Peyer's patch (tissue), 4 donors: ENCODE measurements at regions not wholly inside any gene's neighbourhood (a gene's known extent, or its start where the extent isn't known, plus 50 kb on each side); places are given as distances from the start of the nearest gene placed in this dataset.

Experiments used
- POLR2A ChIP-seq, 2 donors: fragments of 450-650 bp; IDR thresholded peaks; one replicate each; pipeline ENCODE4 v1.5.1; 2017; ENCODE audit warnings: antibody characterized with exemption in 2 of 2, mild to moderate bottlenecking in 2 of 2, moderate library complexity in 2 of 2
- TF ChIP-seq, protein P1 (sequence below), 6 experiments: fragments of 450-650 bp in 4 of 6; fragments of 200-600 bp in 2 of 6; sonication (generic) in 1 of 6; IDR thresholded peaks; one replicate each; pipeline ENCODE4 v1.5.1; 2017 to 2019; ENCODE audit warnings: antibody characterized with exemption in 6 of 6, mild to moderate bottlenecking in 3 of 6, moderate library complexity in 1 of 6

DNA sequence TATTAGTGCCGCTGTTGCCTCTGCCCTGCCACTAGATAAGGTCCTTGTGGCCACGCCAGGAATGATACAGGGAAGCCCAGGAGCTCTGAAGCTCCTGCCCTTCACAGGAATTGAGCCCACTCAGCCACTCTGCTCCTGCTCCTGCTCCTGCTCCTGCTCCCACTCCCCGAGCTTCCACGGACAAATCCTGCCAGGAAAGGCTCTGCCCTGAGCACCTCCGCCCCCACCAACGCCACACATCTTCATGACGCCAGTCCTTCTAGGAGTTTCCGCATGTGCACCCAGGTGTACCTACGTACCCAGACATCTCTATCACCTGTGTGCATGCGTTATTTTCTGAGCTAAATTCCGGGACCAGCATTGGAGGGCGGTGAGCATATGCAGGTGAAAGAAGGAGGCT is 369.1 kb downstream of the C16orf95 start:
- TF ChIP-seq POLR2A (IDR thresholded peaks at IDR 0.05): no peak
- TF ChIP-seq, protein P1, sequence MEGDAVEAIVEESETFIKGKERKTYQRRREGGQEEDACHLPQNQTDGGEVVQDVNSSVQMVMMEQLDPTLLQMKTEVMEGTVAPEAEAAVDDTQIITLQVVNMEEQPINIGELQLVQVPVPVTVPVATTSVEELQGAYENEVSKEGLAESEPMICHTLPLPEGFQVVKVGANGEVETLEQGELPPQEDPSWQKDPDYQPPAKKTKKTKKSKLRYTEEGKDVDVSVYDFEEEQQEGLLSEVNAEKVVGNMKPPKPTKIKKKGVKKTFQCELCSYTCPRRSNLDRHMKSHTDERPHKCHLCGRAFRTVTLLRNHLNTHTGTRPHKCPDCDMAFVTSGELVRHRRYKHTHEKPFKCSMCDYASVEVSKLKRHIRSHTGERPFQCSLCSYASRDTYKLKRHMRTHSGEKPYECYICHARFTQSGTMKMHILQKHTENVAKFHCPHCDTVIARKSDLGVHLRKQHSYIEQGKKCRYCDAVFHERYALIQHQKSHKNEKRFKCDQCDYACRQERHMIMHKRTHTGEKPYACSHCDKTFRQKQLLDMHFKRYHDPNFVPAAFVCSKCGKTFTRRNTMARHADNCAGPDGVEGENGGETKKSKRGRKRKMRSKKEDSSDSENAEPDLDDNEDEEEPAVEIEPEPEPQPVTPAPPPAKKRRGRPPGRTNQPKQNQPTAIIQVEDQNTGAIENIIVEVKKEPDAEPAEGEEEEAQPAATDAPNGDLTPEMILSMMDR (IDR thresholded peaks at IDR 0.05): no peak
